Endothelial cell (in vitro differentiated cells): ENCODE measurements at regions not wholly inside any gene's neighbourhood (a gene's known extent, or its start where the extent isn't known, plus 50 kb on each side); places are given as distances from the start of the nearest gene placed in this dataset.

Source experiments
- DNase-seq: peaks from one replicate; pipeline ENCODE4 v3.0.0; 2021; ENCODE audit warnings: low spot score
- H3K27ac Mint-ChIP-seq: one replicate; pipeline ENCODE4 v1.8.0; 2021; ENCODE audit warnings: mixed read lengths, inconsistent platforms; ENCODE audit not compliant: unreplicated experiment
- H3K27me3 Mint-ChIP-seq: one replicate; pipeline ENCODE4 v1.8.0; 2021; ENCODE audit warnings: mild to moderate bottlenecking, moderate library complexity, mixed read lengths, inconsistent platforms; ENCODE audit not compliant: unreplicated experiment
- H3K36me3 Mint-ChIP-seq: one replicate; pipeline ENCODE4 v1.8.0; 2021; ENCODE audit warnings: mild to moderate bottlenecking, low read depth, mixed read lengths, inconsistent platforms; ENCODE audit not compliant: unreplicated experiment
- H3K4me1 Mint-ChIP-seq: one replicate; pipeline ENCODE4 v1.8.0; 2021; ENCODE audit warnings: mild to moderate bottlenecking, mixed read lengths, inconsistent platforms; ENCODE audit not compliant: unreplicated experiment
- H3K4me3 Mint-ChIP-seq: one replicate; pipeline ENCODE4 v1.8.0; 2021; ENCODE audit warnings: mild to moderate bottlenecking, mixed read lengths, inconsistent platforms; ENCODE audit not compliant: unreplicated experiment
- H3K9me3 Mint-ChIP-seq: one replicate; pipeline ENCODE4 v1.8.0; 2021; ENCODE audit warnings: mixed read lengths, inconsistent platforms; ENCODE audit not compliant: unreplicated experiment
- TF ChIP-seq, protein P1 (sequence below): fragments of 200-600 bp; sonication (generic); IDR thresholded peaks from one replicate; pipeline ENCODE4 v1.5.0; 2021; ENCODE audit warnings: antibody characterized with exemption; ENCODE audit not compliant: unreplicated experiment

DNA sequence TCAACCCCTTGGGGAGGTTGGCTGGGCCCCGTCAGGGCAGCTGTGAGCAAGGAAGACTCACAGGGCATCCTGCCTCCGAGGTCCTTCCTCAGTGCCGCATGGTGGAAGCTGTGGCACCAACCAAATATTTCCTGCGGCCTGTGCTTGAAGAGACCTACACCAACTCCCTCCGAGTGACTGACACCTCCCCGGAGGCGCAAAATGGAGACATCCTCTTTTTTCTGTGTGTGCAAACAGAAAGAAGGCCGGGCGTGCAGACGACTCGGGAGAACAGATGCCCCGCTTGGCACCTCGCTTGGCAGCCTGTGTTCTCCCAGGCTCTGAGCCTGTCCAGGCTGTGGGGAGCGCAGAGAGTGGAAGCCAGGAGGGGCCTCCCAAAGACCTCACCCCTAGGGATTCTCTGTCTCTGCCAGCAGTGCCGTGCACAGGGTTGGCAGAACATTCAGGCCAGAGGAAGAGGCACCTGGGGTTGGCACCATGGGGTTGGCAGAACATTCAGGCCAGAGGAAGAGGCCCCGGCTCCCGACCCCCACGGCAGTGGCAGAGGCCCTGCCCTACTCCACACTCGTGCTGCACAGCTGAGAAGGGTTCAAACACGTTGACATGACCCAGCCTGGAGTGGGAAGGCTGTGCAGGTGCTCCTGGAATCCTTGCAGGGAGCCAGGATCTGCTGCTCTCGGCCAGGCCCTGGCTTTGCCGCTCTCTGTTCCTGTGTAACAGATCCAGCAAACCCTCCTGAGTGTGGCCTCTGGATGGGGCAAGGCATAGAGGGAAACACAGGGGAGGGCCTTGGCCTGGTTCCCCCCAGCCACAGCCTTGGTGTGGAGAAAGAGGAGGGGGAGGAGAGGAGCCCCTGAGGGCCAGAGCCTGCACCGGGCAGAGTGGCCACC, 805.5 kb downstream of the BRD1 start:
- TF ChIP-seq, protein P1, sequence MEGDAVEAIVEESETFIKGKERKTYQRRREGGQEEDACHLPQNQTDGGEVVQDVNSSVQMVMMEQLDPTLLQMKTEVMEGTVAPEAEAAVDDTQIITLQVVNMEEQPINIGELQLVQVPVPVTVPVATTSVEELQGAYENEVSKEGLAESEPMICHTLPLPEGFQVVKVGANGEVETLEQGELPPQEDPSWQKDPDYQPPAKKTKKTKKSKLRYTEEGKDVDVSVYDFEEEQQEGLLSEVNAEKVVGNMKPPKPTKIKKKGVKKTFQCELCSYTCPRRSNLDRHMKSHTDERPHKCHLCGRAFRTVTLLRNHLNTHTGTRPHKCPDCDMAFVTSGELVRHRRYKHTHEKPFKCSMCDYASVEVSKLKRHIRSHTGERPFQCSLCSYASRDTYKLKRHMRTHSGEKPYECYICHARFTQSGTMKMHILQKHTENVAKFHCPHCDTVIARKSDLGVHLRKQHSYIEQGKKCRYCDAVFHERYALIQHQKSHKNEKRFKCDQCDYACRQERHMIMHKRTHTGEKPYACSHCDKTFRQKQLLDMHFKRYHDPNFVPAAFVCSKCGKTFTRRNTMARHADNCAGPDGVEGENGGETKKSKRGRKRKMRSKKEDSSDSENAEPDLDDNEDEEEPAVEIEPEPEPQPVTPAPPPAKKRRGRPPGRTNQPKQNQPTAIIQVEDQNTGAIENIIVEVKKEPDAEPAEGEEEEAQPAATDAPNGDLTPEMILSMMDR: no peak
- no peaks in the 10 kb centered on the region for H3K4me1 Mint-ChIP-seq
- H3K4me3 Mint-ChIP-seq: no peak overlapping the region
- H3K9me3 Mint-ChIP-seq: no peaks in the 10 kb centered on the region
- DNase-seq: no peak
- H3K27me3 Mint-ChIP-seq: peaks cover 2% of the 10 kb centered on the region
- no peak overlapping the region for H3K27ac Mint-ChIP-seq
- H3K36me3 Mint-ChIP-seq: no peaks in the 10 kb centered on the region

DNA sequence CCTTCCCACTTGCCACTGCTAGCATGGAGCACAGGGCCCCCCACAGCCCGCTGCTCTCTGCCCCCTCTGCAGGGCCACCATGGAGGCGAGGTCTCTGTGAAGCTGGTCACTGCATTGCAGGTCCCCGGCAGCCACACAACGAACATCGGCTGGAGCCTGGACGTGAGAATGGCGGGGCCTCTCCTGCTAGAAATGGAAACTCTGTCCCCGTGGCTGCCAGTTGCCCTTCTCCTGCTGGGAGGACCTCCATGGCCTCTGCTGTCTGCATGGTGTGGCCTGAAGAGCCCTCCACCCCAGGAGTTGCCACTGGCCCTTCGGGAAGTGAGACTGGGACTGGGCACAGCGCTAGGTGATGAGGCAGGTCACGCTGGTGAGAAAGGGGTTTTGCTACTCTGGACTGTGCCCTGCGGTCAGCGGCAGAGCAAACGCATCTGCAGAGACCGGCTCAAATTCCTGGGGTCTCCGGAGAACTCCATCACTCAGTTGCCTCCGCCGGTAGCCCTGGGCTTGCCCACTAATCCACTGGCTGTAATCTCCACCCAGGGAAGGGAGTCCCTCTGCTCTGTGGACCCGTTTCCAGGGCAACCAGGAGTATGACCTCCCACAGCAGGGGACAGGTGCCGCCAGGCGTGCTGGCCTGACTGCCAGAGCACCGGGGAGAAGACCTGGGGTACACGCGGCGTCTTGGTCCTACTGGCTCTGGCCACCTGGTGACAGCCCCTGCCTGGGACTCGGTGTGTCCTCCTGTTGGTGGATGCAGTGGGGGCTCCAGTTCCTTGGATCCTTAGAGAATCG, 806.3 kb downstream of the BRD1 start:
- no peaks in the 10 kb centered on the region for H3K9me3 Mint-ChIP-seq

DNA sequence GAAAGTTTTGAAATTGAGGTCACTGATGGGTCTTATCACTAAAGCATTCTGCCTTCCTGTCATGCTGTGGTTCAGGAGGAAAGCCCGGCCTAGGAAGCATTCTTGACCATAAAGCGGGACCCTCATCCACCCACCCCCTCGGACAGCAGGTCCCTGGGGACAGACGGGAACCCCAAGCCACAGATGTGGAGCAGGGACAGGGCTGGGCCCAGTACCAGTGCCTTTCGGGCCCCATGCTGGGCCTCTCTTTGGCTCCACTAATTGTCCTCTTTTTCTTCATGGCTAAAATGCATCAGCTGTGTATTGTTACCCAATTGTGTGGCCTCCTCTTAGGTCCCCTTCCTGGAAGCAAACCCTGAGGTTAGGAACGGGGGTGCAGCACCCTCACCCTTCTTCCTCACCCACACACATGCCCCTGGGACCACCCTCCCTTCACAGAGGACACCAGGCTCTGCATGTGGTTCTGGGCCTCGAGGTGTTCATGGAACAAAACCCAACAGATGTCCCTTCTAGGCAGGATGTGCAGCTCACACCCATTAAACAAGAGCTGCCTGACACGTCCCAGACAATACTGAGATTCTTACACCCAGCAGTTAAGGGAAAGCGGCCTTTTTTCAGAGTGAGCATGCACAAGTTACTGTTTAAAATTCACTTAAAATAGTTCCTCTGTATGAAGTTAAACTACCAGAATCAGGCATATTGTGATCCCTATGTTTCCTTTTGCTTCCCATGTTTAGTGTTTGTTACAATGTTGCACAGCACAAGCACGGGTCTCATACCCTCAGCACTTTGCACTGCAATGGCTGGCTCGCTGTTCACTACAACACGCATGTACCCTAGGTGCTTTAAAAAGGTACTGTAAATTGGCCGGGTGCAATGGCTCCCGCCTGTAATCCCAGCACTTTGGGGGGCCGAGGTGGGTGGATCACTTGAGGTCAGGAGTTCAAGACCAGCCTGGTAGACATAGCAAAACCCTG, 807.6 kb downstream of the BRD1 start:
- DNase-seq: no peak
- Mint-ChIP-seq H3K27ac (no peak overlapping the region), H3K9me3 (no peaks in the 10 kb centered on the region), H3K4me3 (no peak overlapping the region), H3K4me1 (no peaks in the 10 kb centered on the region), H3K27me3 (peaks cover 2% of the 10 kb centered on the region), H3K36me3 (no peaks in the 10 kb centered on the region)
- TF ChIP-seq, protein P1: no peak

More for the DNA sequence above, 806.3 kb downstream of the BRD1 start:
- Mint-ChIP-seq H3K36me3 (no peaks in the 10 kb centered on the region), H3K27me3 (peaks cover 2% of the 10 kb centered on the region), H3K4me1 (no peaks in the 10 kb centered on the region), H3K4me3 (no peak overlapping the region), H3K27ac (no peak overlapping the region)
- no peak for DNase-seq
- TF ChIP-seq, protein P1: no peak

DNA sequence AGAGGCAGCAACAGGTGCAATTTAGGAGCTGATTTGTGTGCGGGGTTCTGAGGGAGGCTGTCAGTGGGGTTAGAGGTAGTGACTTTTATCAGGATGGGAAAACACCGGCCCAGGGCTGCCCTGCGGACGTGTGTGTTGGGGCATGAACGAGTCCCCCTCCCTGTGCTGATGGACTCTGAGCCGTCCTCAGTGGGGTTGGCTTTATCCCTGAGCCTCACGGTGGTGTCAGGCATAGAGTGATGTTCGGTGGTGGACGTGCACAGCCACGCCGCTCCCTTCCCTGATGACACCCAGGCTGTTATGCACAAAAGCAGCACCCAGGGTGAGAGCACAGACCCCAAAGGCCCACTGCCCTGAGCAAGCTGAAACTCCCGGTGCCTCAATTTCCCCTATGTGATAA, 809.1 kb downstream of the BRD1 start:
- TF ChIP-seq, protein P1: no peak
- DNase-seq: no peak
- H3K36me3 Mint-ChIP-seq: no peaks in the 10 kb centered on the region
- no peak overlapping the region for H3K4me3 Mint-ChIP-seq
- peaks cover 2% of the 10 kb centered on the region for H3K27me3 Mint-ChIP-seq
- H3K4me1 Mint-ChIP-seq: no peaks in the 10 kb centered on the region
- H3K9me3 Mint-ChIP-seq: no peaks in the 10 kb centered on the region
- H3K27ac Mint-ChIP-seq: no peak overlapping the region
